ENCODE measurements at regions not wholly inside any gene's neighbourhood (a gene's known extent, or its start where the extent isn't known, plus 50 kb on each side); places are given as distances from the start of the nearest gene placed in this dataset.
"Not testable (repeated sequence)": the region's sequence is repeated elsewhere in the genome, so short reads cannot be mapped to it uniquely, and the experiment has no call there.

DNA sequence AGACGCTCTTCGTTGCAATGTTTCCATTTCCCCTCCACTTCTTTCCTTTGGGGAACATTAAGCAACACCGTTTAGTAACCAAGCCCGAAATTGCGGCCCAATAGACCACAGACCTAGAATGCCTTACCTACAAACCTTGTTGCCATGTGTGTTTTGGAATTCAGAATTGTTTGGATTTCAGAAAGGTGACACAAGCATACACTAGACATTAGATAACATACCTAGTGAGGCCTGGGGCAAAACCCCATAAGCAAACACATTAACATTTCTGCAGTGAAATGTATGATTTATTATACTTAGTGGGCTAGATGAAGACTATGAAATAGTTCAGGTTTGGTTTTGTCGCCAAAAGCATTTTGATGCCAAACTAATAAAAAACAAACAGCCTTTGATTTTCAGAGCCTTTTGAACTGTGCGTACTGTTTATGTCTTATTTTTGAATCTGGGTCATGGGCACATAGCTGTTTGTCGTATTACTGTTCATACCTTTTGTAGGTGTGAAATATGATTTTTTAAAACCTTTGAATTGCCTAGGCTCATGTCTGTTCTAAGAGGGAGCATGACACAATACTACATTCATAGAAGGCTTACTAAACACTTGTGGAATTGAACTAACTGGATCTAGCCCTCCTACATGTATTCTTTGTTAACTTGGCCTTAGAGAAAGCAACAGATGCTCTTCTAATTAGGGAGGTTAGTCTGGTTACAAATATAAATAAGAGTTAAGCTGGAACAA lies 88.6 kb upstream of the TMEM164 start:
- no peak overlapping the region for H3K4me3 ChIP-seq (ENCODE audit: low read depth, low read length)
- no peak for TF ChIP-seq CTCF (IDR thresholded peaks at IDR 0.05; ENCODE audit: low read depth, low read length)
- no peak for DNase-seq (ENCODE audit: low read depth, low spot score)
- in situ Hi-C loops (cut with HindIII; ENCODE audit: low sequenced_read_pairs) = no loop called here

DNA sequence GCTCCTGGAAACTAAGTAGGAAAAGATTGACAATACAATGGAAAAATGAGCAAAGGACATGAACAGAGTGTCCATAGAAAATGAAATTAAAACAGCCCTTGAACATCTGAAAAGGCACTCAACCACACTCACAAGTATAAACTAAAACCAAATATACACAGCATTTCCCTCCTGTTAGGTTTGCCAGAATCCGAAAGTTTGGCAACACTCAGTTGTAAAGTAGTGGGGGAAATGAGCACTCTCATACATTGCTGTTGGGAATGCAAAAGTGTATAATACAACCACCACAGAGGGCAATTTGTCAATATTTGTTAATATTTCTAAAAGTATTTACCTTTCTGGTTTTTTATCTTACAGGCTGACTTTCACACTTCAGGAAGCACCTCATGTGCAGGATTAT lies 84.2 kb upstream of the TMEM164 start:
- no peak overlapping the region for H3K4me3 ChIP-seq (ENCODE audit: low read depth, low read length)
- TF ChIP-seq CTCF (IDR thresholded peaks at IDR 0.05; ENCODE audit: low read depth, low read length) = no peak
- no peak for DNase-seq (ENCODE audit: low read depth, low spot score)
- in situ Hi-C loops (cut with HindIII; ENCODE audit: low sequenced_read_pairs) = no loop called here

DNA sequence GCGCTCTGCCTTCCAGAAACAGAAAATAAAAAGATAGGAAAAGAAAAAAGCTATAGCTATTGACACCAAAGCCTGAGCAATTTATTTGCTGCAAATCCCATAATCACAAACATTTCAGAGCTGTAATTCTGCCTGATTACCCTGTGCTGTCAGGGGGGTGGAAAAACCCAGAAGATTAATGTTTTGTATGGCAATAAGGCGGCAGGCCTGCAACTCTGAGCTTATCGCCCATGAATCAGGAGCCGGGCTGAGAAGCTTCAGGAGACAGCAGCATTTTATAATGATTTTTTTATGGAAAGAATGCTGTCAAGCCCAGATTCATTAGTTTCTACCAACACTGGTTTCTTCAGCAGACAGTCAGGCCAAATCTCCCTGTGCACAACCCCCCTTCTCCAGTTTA lies 82.6 kb upstream of the TMEM164 start:
- TF ChIP-seq CTCF (IDR thresholded peaks at IDR 0.05; ENCODE audit: low read depth, low read length) = no peak
- in situ Hi-C loops (cut with HindIII; ENCODE audit: low sequenced_read_pairs) = no loop called here
- no peak overlapping the region for H3K4me3 ChIP-seq (ENCODE audit: low read depth, low read length)
- no peak for DNase-seq (ENCODE audit: low read depth, low spot score)

DNA sequence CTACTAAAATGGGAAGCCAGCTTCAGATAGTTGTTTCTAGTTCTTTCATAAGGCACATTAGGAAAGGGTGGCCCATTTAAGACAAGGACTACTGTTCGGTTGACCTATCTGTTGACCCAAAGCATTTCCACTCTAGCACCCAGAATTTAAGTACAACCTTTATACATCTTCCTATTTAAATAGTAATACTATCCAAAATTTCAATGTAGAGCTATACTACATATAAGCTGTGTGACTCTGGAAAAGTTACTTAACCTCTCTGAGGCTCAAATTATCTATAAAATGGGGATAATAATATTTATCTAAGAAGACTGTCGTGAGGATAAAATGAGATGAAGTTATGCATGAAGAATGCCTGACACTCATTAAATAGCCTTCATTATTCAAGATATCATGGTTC lies 82.0 kb upstream of the TMEM164 start:
- no peak for DNase-seq (ENCODE audit: low read depth, low spot score)
- TF ChIP-seq CTCF (IDR thresholded peaks at IDR 0.05; ENCODE audit: low read depth, low read length) = no peak
- no peak overlapping the region for H3K4me3 ChIP-seq (ENCODE audit: low read depth, low read length)
- in situ Hi-C loops (cut with HindIII; ENCODE audit: low sequenced_read_pairs) = no loop called here

- TF ChIP-seq CTCF (IDR thresholded peaks at IDR 0.05; ENCODE audit: low read depth, low read length) = no peak
- no peak for DNase-seq (ENCODE audit: low read depth, low spot score)
- H3K4me3 ChIP-seq (ENCODE audit: low read depth, low read length) = no peak overlapping the region
- in situ Hi-C loops (cut with HindIII; ENCODE audit: low sequenced_read_pairs) = no loop called here
Measured at GRCh38 chrX:109922190-109922589, 80.7 kb upstream of the TMEM164 start.

DNA sequence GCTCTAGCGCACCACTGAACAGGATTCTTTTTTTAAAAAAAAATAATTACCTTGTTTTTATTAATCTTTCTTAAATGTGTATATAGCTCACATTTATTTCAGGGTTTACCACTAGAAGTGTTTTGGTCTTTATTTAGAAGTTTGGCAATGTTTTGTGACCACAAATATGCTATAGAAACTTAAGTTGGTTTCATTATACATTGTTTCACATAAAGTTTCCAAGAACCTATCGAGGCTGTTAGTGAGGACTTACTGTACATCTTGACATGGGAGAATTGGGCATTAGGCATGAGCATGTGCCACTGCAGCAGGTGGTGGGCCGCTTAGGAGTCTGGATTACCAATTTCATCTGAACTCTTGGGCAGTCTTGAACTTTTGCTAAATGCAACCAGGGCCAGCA lies 77.9 kb upstream of the TMEM164 start:
- in situ Hi-C loops (cut with HindIII; ENCODE audit: low sequenced_read_pairs); DNase-seq (ENCODE audit: low read depth, low spot score): not testable (repeated sequence)

GRCh38 chrX:109925656-109926055 lies 77.3 kb upstream of the TMEM164 start:
- H3K4me3 ChIP-seq (ENCODE audit: low read depth, low read length) = no peak overlapping the region
- in situ Hi-C loops (cut with HindIII; ENCODE audit: low sequenced_read_pairs) = no loop called here
- DNase-seq (ENCODE audit: low read depth, low spot score) = no peak
- no peak for TF ChIP-seq CTCF (IDR thresholded peaks at IDR 0.05; ENCODE audit: low read depth, low read length)

More for the DNA sequence above, 77.9 kb upstream of the TMEM164 start:
- H3K4me3 ChIP-seq (ENCODE audit: low read depth, low read length) = not testable (repeated sequence)
